ENCODE measurements at regions not wholly inside any gene's neighbourhood (a gene's known extent, or its start where the extent isn't known, plus 50 kb on each side); places are given as distances from the start of the nearest gene placed in this dataset.

DNA sequence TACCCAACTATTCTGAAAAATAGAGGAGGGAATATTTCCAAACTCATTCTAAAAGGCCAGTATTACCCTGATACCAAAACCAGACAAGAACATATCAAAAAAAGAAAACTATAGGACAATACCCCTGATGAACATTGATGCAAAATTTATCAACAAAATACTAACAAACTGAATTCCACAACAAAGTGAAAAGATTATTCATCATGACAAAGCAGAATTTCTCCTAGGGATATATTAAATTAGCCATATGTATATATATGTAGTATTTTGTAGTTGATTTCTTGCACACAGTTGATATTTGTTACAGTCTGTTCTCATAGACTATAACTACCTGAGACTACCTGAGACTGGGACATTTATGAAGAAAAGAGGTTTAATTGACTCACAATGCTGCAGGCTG lies 495.0 kb upstream of the SPRY2 start:
- Histone ChIP-seq H3K36me3 (replicated peaks; ENCODE audit: insufficient read depth, low read depth) (no peaks in the 10 kb centered on the region), H3K27me3 (no peaks in the 10 kb centered on the region), H3K27ac (no peak overlapping the region), H3K4me2 (no peak overlapping the region), H3K4me1 (ENCODE audit: insufficient read depth) (no peaks in the 10 kb centered on the region), H3K9me2 (replicated peaks; ENCODE audit: insufficient read depth) (no peaks in the 10 kb centered on the region), H4K20me1 (ENCODE audit: insufficient read depth, poor library complexity, severe bottlenecking) (no peaks in the 10 kb centered on the region), H3K9me3 (ENCODE audit: low read depth) (no peaks in the 10 kb centered on the region), H3K79me2 (no peaks in the 10 kb centered on the region), H2AFZ (no peak overlapping the region), H3K4me3 (no peak overlapping the region)
- no peak for TF ChIP-seq EZH2phosphoT487 (IDR thresholded peaks at IDR 0.05; ENCODE audit: low read depth, severe bottlenecking, unreplicated experiment)
- DNase-seq (ENCODE audit: low spot score): no peak

DNA sequence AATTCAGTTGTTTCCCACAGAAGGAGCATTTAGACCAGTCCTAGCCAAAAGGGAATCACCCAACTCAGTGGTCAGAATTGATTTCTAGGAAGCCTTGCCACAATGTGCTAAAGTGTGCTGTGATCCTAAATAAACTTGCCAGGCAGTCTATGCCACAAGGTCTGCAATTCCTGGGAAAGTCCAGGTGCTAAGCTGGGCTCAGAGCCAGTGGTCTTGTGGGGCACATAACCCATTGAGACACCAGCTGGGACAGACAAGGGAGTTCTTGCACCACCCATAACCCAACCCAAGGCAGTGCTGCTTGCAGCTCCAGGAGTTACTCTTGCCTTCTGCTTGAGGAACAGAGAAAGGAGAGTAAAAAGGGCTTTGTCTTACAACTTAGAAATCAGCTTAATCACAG lies 489.5 kb upstream of the SPRY2 start:
- no peaks in the 10 kb centered on the region for H3K4me1 ChIP-seq (ENCODE audit: insufficient read depth)
- no peak overlapping the region for H2AFZ ChIP-seq
- H3K27ac ChIP-seq: no peak overlapping the region
- peaks cover 14% of the 10 kb centered on the region for H3K9me3 ChIP-seq (ENCODE audit: low read depth)
- no peak for DNase-seq (ENCODE audit: low spot score)
- no peak overlapping the region for H3K4me2 ChIP-seq
- TF ChIP-seq EZH2 (IDR thresholded peaks at IDR 0.05; ENCODE audit: borderline replicate concordance) (no peak), EZH2phosphoT487 (IDR thresholded peaks at IDR 0.05; ENCODE audit: low read depth, severe bottlenecking, unreplicated experiment) (no peak), CTCF (IDR thresholded peaks at IDR 0.05; ENCODE audit: poor library complexity) (no peak)
- H4K20me1 ChIP-seq (ENCODE audit: insufficient read depth, poor library complexity, severe bottlenecking): no peaks in the 10 kb centered on the region
- H3K36me3 ChIP-seq (replicated peaks; ENCODE audit: insufficient read depth, low read depth): no peaks in the 10 kb centered on the region
- H3K27me3 ChIP-seq: no peaks in the 10 kb centered on the region
- no peak overlapping the region for H3K4me3 ChIP-seq
- no peaks in the 10 kb centered on the region for H3K9me2 ChIP-seq (replicated peaks; ENCODE audit: insufficient read depth)
- no peaks in the 10 kb centered on the region for H3K79me2 ChIP-seq

DNA sequence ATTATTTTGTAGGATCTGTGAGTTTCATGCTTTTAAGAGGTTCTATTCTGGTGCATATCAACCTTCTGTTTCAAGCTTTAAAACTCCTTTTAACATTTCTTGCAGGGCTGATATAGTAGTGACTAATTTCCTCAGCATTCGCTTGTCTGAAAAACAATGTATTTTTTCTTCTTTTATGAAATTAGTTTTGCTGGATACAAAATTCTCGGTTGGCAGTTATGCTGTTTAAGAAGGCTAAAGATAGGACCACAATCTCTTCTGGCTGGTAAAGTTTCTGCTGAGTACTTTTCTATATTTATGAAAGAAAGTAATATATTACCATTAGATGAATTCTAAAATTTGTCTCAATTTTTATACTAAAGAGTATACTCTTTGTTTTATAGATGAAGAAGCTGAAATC lies 487.8 kb upstream of the SPRY2 start:
- Histone ChIP-seq H3K4me2 (no peak overlapping the region), H3K9me3 (ENCODE audit: low read depth) (peaks cover 14% of the 10 kb centered on the region), H3K36me3 (replicated peaks; ENCODE audit: insufficient read depth, low read depth) (no peaks in the 10 kb centered on the region), H3K27me3 (no peaks in the 10 kb centered on the region), H3K9me2 (replicated peaks; ENCODE audit: insufficient read depth) (no peaks in the 10 kb centered on the region), H3K79me2 (no peaks in the 10 kb centered on the region), H3K4me1 (ENCODE audit: insufficient read depth) (no peaks in the 10 kb centered on the region), H2AFZ (no peak overlapping the region), H4K20me1 (ENCODE audit: insufficient read depth, poor library complexity, severe bottlenecking) (no peaks in the 10 kb centered on the region), H3K27ac (no peak overlapping the region), H3K4me3 (no peak overlapping the region)
- TF ChIP-seq EZH2phosphoT487 (IDR thresholded peaks at IDR 0.05; ENCODE audit: low read depth, severe bottlenecking, unreplicated experiment) (no peak), CTCF (IDR thresholded peaks at IDR 0.05; ENCODE audit: poor library complexity) (no peak), EZH2 (IDR thresholded peaks at IDR 0.05; ENCODE audit: borderline replicate concordance) (no peak)
- WGBS (ENCODE audit: low lambda C conversion rate, missing lambda C conversion rate): 94% methylated on average over 2 of the region's 2 CpGs
- DNase-seq (ENCODE audit: low spot score): no peak

GRCh38 chr13:80825276-80825675 lies 484.4 kb upstream of the SPRY2 start:
- H3K4me2 ChIP-seq: no peak overlapping the region
- no peak for TF ChIP-seq CTCF (IDR thresholded peaks at IDR 0.05; ENCODE audit: poor library complexity)
- no peak for TF ChIP-seq EZH2phosphoT487 (IDR thresholded peaks at IDR 0.05; ENCODE audit: low read depth, severe bottlenecking, unreplicated experiment)
- TF ChIP-seq EZH2 (IDR thresholded peaks at IDR 0.05; ENCODE audit: borderline replicate concordance): no peak
- H3K27ac ChIP-seq: no peak overlapping the region
- H3K9me3 ChIP-seq (ENCODE audit: low read depth): peaks cover 14% of the 10 kb centered on the region
- no peaks in the 10 kb centered on the region for H3K79me2 ChIP-seq
- WGBS (ENCODE audit: low lambda C conversion rate, missing lambda C conversion rate): 92% methylated on average over 1 of the region's 1 CpG
- H3K4me3 ChIP-seq: no peak overlapping the region
- no peaks in the 10 kb centered on the region for H3K36me3 ChIP-seq (replicated peaks; ENCODE audit: insufficient read depth, low read depth)
- no peaks in the 10 kb centered on the region for H4K20me1 ChIP-seq (ENCODE audit: insufficient read depth, poor library complexity, severe bottlenecking)
- DNase-seq (ENCODE audit: low spot score): no peak
- H3K27me3 ChIP-seq: no peaks in the 10 kb centered on the region
- H3K9me2 ChIP-seq (replicated peaks; ENCODE audit: insufficient read depth): no peaks in the 10 kb centered on the region
- no peaks in the 10 kb centered on the region for H3K4me1 ChIP-seq (ENCODE audit: insufficient read depth)
- H2AFZ ChIP-seq: no peak overlapping the region

Data from hepatocyte (in vitro differentiated cells).